ENCODE measurements at regions not wholly inside any gene's neighbourhood (a gene's known extent, or its start where the extent isn't known, plus 50 kb on each side); places are given as distances from the start of the nearest gene placed in this dataset.

GRCh38 chr6:140311146-140311545 lies 936.7 kb upstream of the CITED2 start:
- no peaks in the 10 kb centered on the region for H3K36me3 ChIP-seq (ENCODE audit: control insufficient read depth in 1 of 2, insufficient read depth in 2 of 2, low read length in 1 of 2)
- no peak overlapping the region for H3K4me3 ChIP-seq (ENCODE audit: low read length in 2 of 2)
- no peaks in the 10 kb centered on the region for H3K9me3 ChIP-seq (ENCODE audit: control insufficient read depth, low read length)
- H3K4me1 ChIP-seq (ENCODE audit: control insufficient read depth in 1 of 2, insufficient read depth in 2 of 2, low read length in 2 of 2): no peaks in the 10 kb centered on the region
- H3K27ac ChIP-seq (ENCODE audit: low read depth in 1 of 2, low read length in 2 of 2): no peak overlapping the region
- DNase-seq: no peak
- no peaks in the 10 kb centered on the region for H3K27me3 ChIP-seq (ENCODE audit: control insufficient read depth in 1 of 2, insufficient read depth in 2 of 2, low read length in 1 of 2)
- intact Hi-C loops (cut with DNase I): no loop called here
- ATAC-seq (ENCODE audit: low FRiP score): no peak

GRCh38 chr6:140303218-140303949 lies 928.9 kb upstream of the CITED2 start:
- ATAC-seq (ENCODE audit: low FRiP score): no peak
- intact Hi-C loops (cut with DNase I): no loop called here
- Histone ChIP-seq H3K36me3 (ENCODE audit: control insufficient read depth in 1 of 2, insufficient read depth in 2 of 2, low read length in 1 of 2) (no peaks in the 10 kb centered on the region), H3K4me3 (ENCODE audit: low read length in 2 of 2) (no peak overlapping the region), H3K9me3 (ENCODE audit: control insufficient read depth, low read length) (no peaks in the 10 kb centered on the region), H3K27ac (ENCODE audit: low read depth in 1 of 2, low read length in 2 of 2) (no peak overlapping the region), H3K27me3 (ENCODE audit: control insufficient read depth in 1 of 2, insufficient read depth in 2 of 2, low read length in 1 of 2) (no peaks in the 10 kb centered on the region), H3K4me1 (ENCODE audit: control insufficient read depth in 1 of 2, insufficient read depth in 2 of 2, low read length in 2 of 2) (no peaks in the 10 kb centered on the region)
- DNase-seq: peak in 1 of 2 donors; percentile 26
- 84 to 86% methylated on average over 8 of the region's 8 CpGs for WGBS, 2 donors

GRCh38 chr6:140300331-140300730 lies 925.9 kb upstream of the CITED2 start:
- no peak for DNase-seq

GRCh38 chr6:140289186-140289585 lies 914.7 kb upstream of the CITED2 start:
- Histone ChIP-seq H3K9me3 (ENCODE audit: control insufficient read depth, low read length) (no peaks in the 10 kb centered on the region), H3K4me3 (ENCODE audit: low read length in 2 of 2) (no peak overlapping the region), H3K27me3 (ENCODE audit: control insufficient read depth in 1 of 2, insufficient read depth in 2 of 2, low read length in 1 of 2) (no peaks in the 10 kb centered on the region), H3K27ac (ENCODE audit: low read depth in 1 of 2, low read length in 2 of 2) (no peak overlapping the region), H3K36me3 (ENCODE audit: control insufficient read depth in 1 of 2, insufficient read depth in 2 of 2, low read length in 1 of 2) (no peaks in the 10 kb centered on the region), H3K4me1 (ENCODE audit: control insufficient read depth in 1 of 2, insufficient read depth in 2 of 2, low read length in 2 of 2) (no peaks in the 10 kb centered on the region)
- no peak for DNase-seq
- no peak for ATAC-seq (ENCODE audit: low FRiP score)
- 89 to 90% methylated on average over 3 of the region's 3 CpGs for WGBS, 2 donors
- intact Hi-C loops (cut with DNase I): no loop called here

More at GRCh38 chr6:140300331-140300730, 925.9 kb upstream of the CITED2 start:
- no peak overlapping the region for H3K27ac ChIP-seq (ENCODE audit: low read depth in 1 of 2, low read length in 2 of 2)
- intact Hi-C loops (cut with DNase I): no loop called here
- H3K9me3 ChIP-seq (ENCODE audit: control insufficient read depth, low read length): no peaks in the 10 kb centered on the region
- H3K4me3 ChIP-seq (ENCODE audit: low read length in 2 of 2): no peak overlapping the region
- H3K27me3 ChIP-seq (ENCODE audit: control insufficient read depth in 1 of 2, insufficient read depth in 2 of 2, low read length in 1 of 2): no peaks in the 10 kb centered on the region
- H3K36me3 ChIP-seq (ENCODE audit: control insufficient read depth in 1 of 2, insufficient read depth in 2 of 2, low read length in 1 of 2): no peaks in the 10 kb centered on the region
- no peaks in the 10 kb centered on the region for H3K4me1 ChIP-seq (ENCODE audit: control insufficient read depth in 1 of 2, insufficient read depth in 2 of 2, low read length in 2 of 2)
- WGBS, 2 donors: 94 to 95% methylated on average over 1 of the region's 1 CpG
- no peak for ATAC-seq (ENCODE audit: low FRiP score)

GRCh38 chr6:140285998-140286690 lies 911.7 kb upstream of the CITED2 start:
- Histone ChIP-seq H3K27me3 (ENCODE audit: control insufficient read depth in 1 of 2, insufficient read depth in 2 of 2, low read length in 1 of 2) (no peaks in the 10 kb centered on the region), H3K4me1 (ENCODE audit: control insufficient read depth in 1 of 2, insufficient read depth in 2 of 2, low read length in 2 of 2) (no peaks in the 10 kb centered on the region), H3K36me3 (ENCODE audit: control insufficient read depth in 1 of 2, insufficient read depth in 2 of 2, low read length in 1 of 2) (no peaks in the 10 kb centered on the region), H3K27ac (ENCODE audit: low read depth in 1 of 2, low read length in 2 of 2) (no peak overlapping the region), H3K4me3 (ENCODE audit: low read length in 2 of 2) (no peak overlapping the region), H3K9me3 (ENCODE audit: control insufficient read depth, low read length) (no peaks in the 10 kb centered on the region)
- DNase-seq (no peak), ATAC-seq (ENCODE audit: low FRiP score) (no peak)
- WGBS, 2 donors: 83 to 87% methylated on average over 1 of the region's 1 CpG
- intact Hi-C loops (cut with DNase I): no loop called here

- H3K36me3 ChIP-seq (ENCODE audit: control insufficient read depth in 1 of 2, insufficient read depth in 2 of 2, low read length in 1 of 2): no peaks in the 10 kb centered on the region
- intact Hi-C loops (cut with DNase I): no loop called here
These were observed 911.0 kb upstream of the CITED2 start for GRCh38 chr6:140285471-140285870.

GRCh38 chr6:140284871-140285270 lies 910.4 kb upstream of the CITED2 start:
- Histone ChIP-seq H3K9me3 (ENCODE audit: control insufficient read depth, low read length) (no peaks in the 10 kb centered on the region), H3K4me1 (ENCODE audit: control insufficient read depth in 1 of 2, insufficient read depth in 2 of 2, low read length in 2 of 2) (no peaks in the 10 kb centered on the region), H3K36me3 (ENCODE audit: control insufficient read depth in 1 of 2, insufficient read depth in 2 of 2, low read length in 1 of 2) (no peaks in the 10 kb centered on the region), H3K27me3 (ENCODE audit: control insufficient read depth in 1 of 2, insufficient read depth in 2 of 2, low read length in 1 of 2) (no peaks in the 10 kb centered on the region), H3K27ac (ENCODE audit: low read depth in 1 of 2, low read length in 2 of 2) (no peak overlapping the region), H3K4me3 (ENCODE audit: low read length in 2 of 2) (no peak overlapping the region)
- DNase-seq: no peak
- intact Hi-C loops (cut with DNase I): no loop called here
- ATAC-seq (ENCODE audit: low FRiP score): no peak
- 47 to 56% methylated on average over 1 of the region's 1 CpG for WGBS, 2 donors

More at GRCh38 chr6:140285471-140285870, 911.0 kb upstream of the CITED2 start:
- ATAC-seq (ENCODE audit: low FRiP score) (no peak), DNase-seq (no peak)
- H3K4me1 ChIP-seq (ENCODE audit: control insufficient read depth in 1 of 2, insufficient read depth in 2 of 2, low read length in 2 of 2): no peaks in the 10 kb centered on the region
- no peak overlapping the region for H3K27ac ChIP-seq (ENCODE audit: low read depth in 1 of 2, low read length in 2 of 2)
- 92% methylated on average over 2 of the region's 2 CpGs for WGBS, 2 donors
- H3K27me3 ChIP-seq (ENCODE audit: control insufficient read depth in 1 of 2, insufficient read depth in 2 of 2, low read length in 1 of 2): no peaks in the 10 kb centered on the region
- no peaks in the 10 kb centered on the region for H3K9me3 ChIP-seq (ENCODE audit: control insufficient read depth, low read length)
- H3K4me3 ChIP-seq (ENCODE audit: low read length in 2 of 2): no peak overlapping the region

GRCh38 chr6:140283197-140283596 lies 908.7 kb upstream of the CITED2 start:
- Histone ChIP-seq H3K27ac (ENCODE audit: low read depth in 1 of 2, low read length in 2 of 2) (no peak overlapping the region), H3K36me3 (ENCODE audit: control insufficient read depth in 1 of 2, insufficient read depth in 2 of 2, low read length in 1 of 2) (no peaks in the 10 kb centered on the region), H3K4me1 (ENCODE audit: control insufficient read depth in 1 of 2, insufficient read depth in 2 of 2, low read length in 2 of 2) (no peaks in the 10 kb centered on the region), H3K9me3 (ENCODE audit: control insufficient read depth, low read length) (no peaks in the 10 kb centered on the region), H3K4me3 (ENCODE audit: low read length in 2 of 2) (no peak overlapping the region), H3K27me3 (ENCODE audit: control insufficient read depth in 1 of 2, insufficient read depth in 2 of 2, low read length in 1 of 2) (no peaks in the 10 kb centered on the region)
- intact Hi-C loops (cut with DNase I): no loop called here
- no peak for ATAC-seq (ENCODE audit: low FRiP score)
- 46 to 49% methylated on average over 2 of the region's 2 CpGs for WGBS, 2 donors
- no peak for DNase-seq

- no peak for ATAC-seq (ENCODE audit: low FRiP score)
- Histone ChIP-seq H3K27ac (ENCODE audit: low read depth in 1 of 2, low read length in 2 of 2) (no peak overlapping the region), H3K4me1 (ENCODE audit: control insufficient read depth in 1 of 2, insufficient read depth in 2 of 2, low read length in 2 of 2) (no peaks in the 10 kb centered on the region), H3K36me3 (ENCODE audit: control insufficient read depth in 1 of 2, insufficient read depth in 2 of 2, low read length in 1 of 2) (no peaks in the 10 kb centered on the region), H3K9me3 (ENCODE audit: control insufficient read depth, low read length) (no peaks in the 10 kb centered on the region), H3K27me3 (ENCODE audit: control insufficient read depth in 1 of 2, insufficient read depth in 2 of 2, low read length in 1 of 2) (no peaks in the 10 kb centered on the region), H3K4me3 (ENCODE audit: low read length in 2 of 2) (no peak overlapping the region)
- no peak for DNase-seq
- 98% methylated on average over 1 of the region's 1 CpG for WGBS, 2 donors
- intact Hi-C loops (cut with DNase I): no loop called here
These were observed 907.3 kb upstream of the CITED2 start for GRCh38 chr6:140281767-140282166.
